NT2/D1 (cell line): ENCODE measurements at regions not wholly inside any gene's neighbourhood (a gene's known extent, or its start where the extent isn't known, plus 50 kb on each side); places are given as distances from the start of the nearest gene placed in this dataset.
"Not testable (repeated sequence)": the region's sequence is repeated elsewhere in the genome, so short reads cannot be mapped to it uniquely, and the experiment has no call there.

Experiments used
- DNase-seq: peaks from one replicate; pipeline ENCODE4 v3.0.0-alpha.2; 2011; ENCODE audit warnings: low read depth, low spot score
- H3K27me3 ChIP-seq: 2 replicates; pipeline ENCODE4 v1.6.0; 2011; ENCODE audit warnings: mild to moderate bottlenecking; ENCODE audit not compliant: insufficient read length, insufficient read depth
- H3K36me3 ChIP-seq: 2 replicates; pipeline ENCODE4 v1.6.1; 2011; ENCODE audit warnings: mild to moderate bottlenecking, low read length, mixed read lengths; ENCODE audit not compliant: insufficient read depth, insufficient read length
- H3K4me1 ChIP-seq: 2 replicates; pipeline ENCODE4 v1.5.1; 2011; ENCODE audit not compliant: insufficient read depth, insufficient read length
- H3K4me3 ChIP-seq: 2 replicates; pipeline ENCODE4 v1.5.1; 2011; ENCODE audit warnings: low read depth; ENCODE audit not compliant: insufficient read length
- H3K9ac ChIP-seq: 2 replicates; pipeline ENCODE4 v1.6.0; 2011; ENCODE audit warnings: low read depth; ENCODE audit not compliant: insufficient read length
- H3K9me3 ChIP-seq: 2 replicates; pipeline ENCODE4 v1.5.1; 2011; ENCODE audit warnings: mild to moderate bottlenecking, low read length; ENCODE audit not compliant: insufficient read depth
- SUZ12 ChIP-seq: IDR thresholded peaks from 2 replicates; pipeline ENCODE4 v1.6.1; 2011; ENCODE audit not compliant: insufficient read length, insufficient read depth; ENCODE audit errors: extremely low read depth
- YY1 ChIP-seq: IDR thresholded peaks from 2 replicates; pipeline ENCODE4 v1.6.1; 2011; ENCODE audit not compliant: insufficient read length, insufficient read depth
- ZNF274 ChIP-seq: IDR thresholded peaks from 2 replicates; pipeline ENCODE4 v1.6.1; 2011; ENCODE audit warnings: mild to moderate bottlenecking, low read depth, low read length

DNA sequence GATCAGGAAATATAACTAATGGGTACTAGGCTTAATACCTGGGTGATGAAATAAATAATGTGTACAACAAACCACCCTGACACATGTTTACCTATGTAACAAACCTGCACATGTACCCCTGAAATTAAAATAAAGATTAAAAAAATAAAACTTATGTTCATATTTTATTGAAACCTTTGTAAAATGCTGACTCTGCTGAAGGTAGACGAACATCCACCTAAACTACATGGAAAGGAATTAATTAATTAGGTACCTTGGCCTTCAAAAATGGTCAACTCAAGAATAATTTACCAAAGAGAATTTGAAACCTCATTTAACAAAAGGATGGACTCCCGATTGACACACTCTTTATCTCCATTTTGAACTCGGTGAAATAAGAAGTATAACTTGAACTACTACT is 152.3 kb upstream of the OR13F1 start:
- no peaks in the 10 kb centered on the region for H3K27me3 ChIP-seq
- no peaks in the 10 kb centered on the region for H3K4me1 ChIP-seq
- H3K4me3 ChIP-seq = no peak overlapping the region
- H3K9ac ChIP-seq = no peak overlapping the region
- DNase-seq = no peak
- no peak for TF ChIP-seq ZNF274
- no peak for TF ChIP-seq SUZ12
- no peak for TF ChIP-seq YY1
- H3K36me3 ChIP-seq = no peaks in the 10 kb centered on the region
- no peaks in the 10 kb centered on the region for H3K9me3 ChIP-seq

DNA sequence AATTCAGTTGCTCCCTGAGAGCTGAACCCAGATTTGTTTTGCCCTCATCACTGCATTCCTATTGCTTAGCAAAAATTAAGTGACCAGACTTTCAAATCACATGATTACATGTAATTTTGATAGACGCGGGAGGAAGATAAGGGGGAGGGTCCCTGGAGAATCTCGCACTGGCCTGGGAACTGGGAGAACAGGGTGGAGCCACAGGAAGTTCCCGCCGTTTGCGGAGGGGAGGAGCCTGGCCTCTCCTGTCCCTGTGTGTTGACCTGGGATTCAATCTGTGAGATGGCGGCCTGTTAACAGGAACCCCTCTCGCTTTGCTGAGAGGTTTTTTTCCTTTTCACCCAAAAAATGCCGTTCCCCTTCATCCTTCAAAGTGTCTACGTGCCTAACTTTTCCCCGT is 142.9 kb upstream of the OR13F1 start:
- Histone ChIP-seq H3K9me3 (peaks cover 18% of the 10 kb centered on the region; the same call in 1 of the 2 replicates), H3K4me1 (no peaks in the 10 kb centered on the region), H3K36me3 (no peaks in the 10 kb centered on the region), H3K27me3 (no peaks in the 10 kb centered on the region), H3K4me3 (no peak overlapping the region), H3K9ac (no peak overlapping the region)
- DNase-seq = no peak
- TF ChIP-seq SUZ12 (no peak), ZNF274 (no peak)

DNA sequence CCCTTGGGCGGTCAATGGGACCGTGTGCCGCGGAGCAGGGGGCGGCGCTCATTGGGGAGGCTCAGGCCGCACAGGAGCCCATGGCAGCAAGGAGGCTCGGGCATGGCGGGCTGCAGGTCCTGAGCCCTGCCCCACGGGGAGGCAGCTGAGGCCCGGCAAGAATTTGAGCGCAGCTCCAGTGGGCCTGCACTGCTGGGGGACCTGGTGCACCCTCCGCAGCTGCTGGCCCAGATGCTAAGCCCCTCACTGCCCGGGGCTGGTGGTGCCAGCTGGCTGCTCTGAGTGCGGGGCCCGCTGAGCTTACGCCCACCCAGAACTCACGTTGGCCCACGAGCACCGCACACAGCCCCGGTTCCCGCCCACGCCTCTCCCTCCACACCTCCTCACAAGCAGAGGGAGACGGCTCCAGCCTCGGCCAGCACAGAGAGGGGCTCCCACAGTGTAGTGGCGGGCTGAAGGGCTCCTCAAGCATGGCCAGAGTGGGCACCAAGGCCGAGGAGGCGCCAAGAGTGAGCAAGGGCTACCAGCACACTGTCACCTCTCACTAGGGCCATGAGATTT is 141.1 kb upstream of the OR13F1 start:
- Histone ChIP-seq H3K4me3 (no peak overlapping the region), H3K9me3 (peaks cover 18% of the 10 kb centered on the region; the same call in 1 of the 2 replicates), H3K4me1 (no peaks in the 10 kb centered on the region), H3K27me3 (no peaks in the 10 kb centered on the region), H3K9ac (no peak overlapping the region), H3K36me3 (no peaks in the 10 kb centered on the region)
- DNase-seq = no peak
- no peak for TF ChIP-seq YY1
- no peak for TF ChIP-seq ZNF274
- TF ChIP-seq SUZ12 = no peak

- no peak overlapping the region for H3K4me3 ChIP-seq
- no peak overlapping the region for H3K9ac ChIP-seq
- TF ChIP-seq SUZ12 (no peak), YY1 (no peak), ZNF274 (no peak)
- no peak for DNase-seq
- no peaks in the 10 kb centered on the region for H3K27me3 ChIP-seq
- H3K9me3 ChIP-seq = peaks cover 27% of the 10 kb centered on the region; the same call in 1 of the 2 replicates
- no peaks in the 10 kb centered on the region for H3K36me3 ChIP-seq
- no peaks in the 10 kb centered on the region for H3K4me1 ChIP-seq
Measured at GRCh38 chr9:104367507-104367906, 136.6 kb upstream of the OR13F1 start.

GRCh38 chr9:104368318-104368717 is 135.7 kb upstream of the OR13F1 start:
- DNase-seq, H3K27me3 ChIP-seq, H3K4me1 ChIP-seq: not testable (repeated sequence)

DNA sequence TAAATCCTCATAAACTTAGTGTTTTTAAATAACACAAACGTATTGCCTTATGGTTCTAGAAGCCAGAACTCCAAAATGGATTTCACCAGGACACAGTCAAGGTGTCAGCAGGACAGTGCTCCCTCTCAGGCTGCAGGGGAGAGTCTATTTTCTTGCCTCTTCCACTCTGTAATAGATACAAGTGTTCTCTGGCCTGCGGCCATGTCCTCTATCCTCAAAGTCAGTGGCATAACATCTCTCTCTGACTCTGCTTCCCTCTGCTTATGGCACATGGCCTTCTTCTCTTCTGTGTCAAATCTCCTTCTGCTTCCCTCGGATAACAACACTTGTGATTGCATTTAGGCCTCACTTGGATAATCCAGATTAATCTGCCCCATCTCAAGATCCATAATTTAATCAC is 129.4 kb upstream of the OR13F1 start:
- H3K4me3 ChIP-seq = no peak overlapping the region
- TF ChIP-seq YY1 (no peak), SUZ12 (no peak), ZNF274 (no peak)
- DNase-seq = no peak
- no peaks in the 10 kb centered on the region for H3K27me3 ChIP-seq
- no peak overlapping the region for H3K9ac ChIP-seq
- no peaks in the 10 kb centered on the region for H3K36me3 ChIP-seq
- no peaks in the 10 kb centered on the region for H3K4me1 ChIP-seq
- H3K9me3 ChIP-seq = peaks cover 9% of the 10 kb centered on the region; the same call in 1 of the 2 replicates

More at GRCh38 chr9:104368318-104368717, 135.7 kb upstream of the OR13F1 start:
- not testable (repeated sequence) for H3K4me3 ChIP-seq, H3K9ac ChIP-seq, H3K36me3 ChIP-seq
- H3K9me3 ChIP-seq = peaks cover 19% of the 10 kb centered on the region; the same call in 1 of the 2 replicates

DNA sequence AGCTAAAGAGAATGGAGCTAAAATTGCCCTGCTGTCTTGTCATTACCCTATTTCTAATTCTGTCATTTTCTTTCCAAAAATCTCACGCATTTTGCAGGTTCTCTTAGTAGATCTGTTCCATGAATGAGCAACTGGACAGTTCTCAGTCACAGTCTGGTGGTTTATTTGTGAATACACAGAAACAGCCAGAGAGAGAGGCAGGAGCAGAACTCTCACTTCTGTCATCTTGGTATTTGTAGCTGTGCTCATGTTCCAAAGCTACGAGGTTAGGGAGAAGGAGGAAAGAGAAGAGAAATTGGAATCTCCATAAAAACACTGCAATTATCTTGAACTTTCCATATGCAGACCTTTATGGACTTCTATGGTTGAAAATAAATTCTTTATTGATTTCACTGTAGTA is 118.0 kb upstream of the OR13F1 start:
- H3K36me3 ChIP-seq = no peaks in the 10 kb centered on the region
- H3K9me3 ChIP-seq = no peaks in the 10 kb centered on the region
- DNase-seq = no peak

More for the DNA sequence above, 118.0 kb upstream of the OR13F1 start:
- Histone ChIP-seq H3K27me3 (no peaks in the 10 kb centered on the region), H3K4me1 (no peaks in the 10 kb centered on the region), H3K4me3 (no peak overlapping the region), H3K9ac (no peak overlapping the region)
- no peak for TF ChIP-seq ZNF274
- no peak for TF ChIP-seq YY1
- no peak for TF ChIP-seq SUZ12
